ENCODE measurements at regions not wholly inside any gene's neighbourhood (a gene's known extent, or its start where the extent isn't known, plus 50 kb on each side); places are given as distances from the start of the nearest gene placed in this dataset.

DNA sequence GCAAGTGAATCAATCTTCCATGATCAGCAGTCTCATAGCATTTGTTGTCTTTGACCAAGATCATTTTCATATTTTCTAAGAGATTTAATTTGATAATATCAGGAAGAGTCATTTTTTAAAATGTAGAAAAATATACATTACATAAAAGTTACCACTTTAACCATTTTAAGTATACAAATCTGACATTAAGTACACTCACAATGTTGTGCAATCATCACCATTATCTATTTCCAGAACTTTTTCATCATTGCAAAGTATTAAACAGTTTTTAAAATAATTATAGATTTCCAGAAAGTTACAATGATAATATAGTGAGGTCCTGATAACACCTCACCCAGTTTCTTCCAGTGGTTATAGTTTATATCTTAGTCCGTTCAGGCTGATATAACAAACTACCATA lies 222.5 kb upstream of the RHOBTB1 start:
- in situ Hi-C loops (cut with MboI; ENCODE audit: low sequenced_read_pairs), result no loop called here
- no TSS peak for BruUV-seq (replicated peaks)
- no peaks in the 10 kb centered on the region for H3K4me1 ChIP-seq (ENCODE audit: control insufficient read depth, insufficient read depth, low read length)

More for the DNA sequence above, 222.5 kb upstream of the RHOBTB1 start:
- no CpG with 5 or more reads among the region's 1 CpG for WGBS, 2 experiments (ENCODE audit: extremely low coverage in 2 of 2, insufficient read length in 1 of 2)
- Histone ChIP-seq H2AFZ (replicated peaks; ENCODE audit: low read length, poor library complexity) (no peak overlapping the region), H3K14ac (replicated peaks; ENCODE audit: low read depth, low read length) (no peak overlapping the region), H3K23ac (ENCODE audit: low read depth, low read length) (no peak overlapping the region), H3K4me3 (ENCODE audit: insufficient read depth, low read depth, low read length) (no peak overlapping the region), H3K36me3 (ENCODE audit: control insufficient read depth, insufficient read depth, low read length) (no peaks in the 10 kb centered on the region), H4K20me1 (ENCODE audit: insufficient read depth, low read length) (no peaks in the 10 kb centered on the region), H4K5ac (ENCODE audit: low read depth, low read length) (no peak overlapping the region), H2BK15ac (ENCODE audit: low read depth, low read length) (no peak overlapping the region), H2BK20ac (ENCODE audit: low read depth, low read length) (no peak overlapping the region), H3K56ac (ENCODE audit: extremely low read depth, insufficient read depth, low read length) (no peak overlapping the region), H4K91ac (ENCODE audit: insufficient read depth, low read depth, low read length) (no peak overlapping the region), H2AK5ac (ENCODE audit: low read depth, low read length) (no peak overlapping the region), H2BK5ac (ENCODE audit: low read depth, low read length, poor library complexity, severe bottlenecking) (no peak overlapping the region), H3K4me2 (ENCODE audit: low read depth, low read length) (no peak overlapping the region), H3K9me3 (ENCODE audit: control insufficient read depth, insufficient read depth, low read length) (no peaks in the 10 kb centered on the region), H3K9ac (ENCODE audit: low read depth, low read length) (no peak overlapping the region), H3K9me1 (ENCODE audit: insufficient read depth, low read length) (no peaks in the 10 kb centered on the region), H2BK120ac (ENCODE audit: low read depth, low read length) (no peak overlapping the region), H2AK9ac (replicated peaks; ENCODE audit: low read depth, low read length, poor library complexity) (no peak overlapping the region), H3K27ac (ENCODE audit: insufficient read depth, low read length) (no peak overlapping the region), H3K4ac (ENCODE audit: low read depth, low read length) (no peak overlapping the region), H4K8ac (ENCODE audit: low read depth in 2 of 2, low read length in 2 of 2) (no peak overlapping the region), H3K27me3 (ENCODE audit: control insufficient read depth, insufficient read depth, low read length) (no peaks in the 10 kb centered on the region), H3K79me1 (ENCODE audit: low read depth in 1 of 2, low read length in 2 of 2) (no peaks in the 10 kb centered on the region), H3K18ac (ENCODE audit: low read depth, low read length) (no peak overlapping the region)
- peak; percentile 69 for TF ChIP-seq CEBPB (IDR thresholded peaks at IDR 0.05; ENCODE audit: low read depth, low read length)
- no peak for TF ChIP-seq MAZ (IDR thresholded peaks at IDR 0.05; ENCODE audit: borderline replicate concordance, low read depth, low read length)
- CTCF ChIA-PET, result no interaction called here
- dilution Hi-C loops (cut with HindIII; ENCODE audit: low sequenced_read_pairs, unreplicated experiment) (no loop called here), intact Hi-C loops (cut with micrococcal nuclease) (no loop called here)
- DNase-seq (no peak), ATAC-seq (ENCODE audit: low read depth) (no peak)
- POLR2A ChIA-PET (ENCODE audit: unreplicated experiment), result no interaction called here
